ENCODE measurements at regions not wholly inside any gene's neighbourhood (a gene's known extent, or its start where the extent isn't known, plus 50 kb on each side); places are given as distances from the start of the nearest gene placed in this dataset.

DNA sequence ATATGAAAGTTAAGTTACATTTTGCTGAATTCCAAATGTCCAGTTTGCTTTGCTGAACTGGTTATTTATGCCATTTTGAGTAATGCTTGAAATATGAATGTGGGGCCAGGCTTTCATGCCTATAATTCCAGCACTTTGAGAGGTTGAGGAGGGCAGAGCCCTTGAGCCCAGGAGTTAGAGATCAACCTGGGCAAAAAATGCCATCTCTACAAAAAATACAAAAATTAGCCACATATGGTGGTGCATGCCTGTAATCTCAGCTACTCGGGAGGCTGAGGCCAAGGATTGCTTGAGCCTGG, 101.2 kb upstream of the ITGA6 start (continued):
- TF ChIP-seq KDM1A (IDR thresholded peaks at IDR 0.05; ENCODE audit: borderline replicate concordance, low read length), result no peak
- TF ChIP-seq, protein P1, sequence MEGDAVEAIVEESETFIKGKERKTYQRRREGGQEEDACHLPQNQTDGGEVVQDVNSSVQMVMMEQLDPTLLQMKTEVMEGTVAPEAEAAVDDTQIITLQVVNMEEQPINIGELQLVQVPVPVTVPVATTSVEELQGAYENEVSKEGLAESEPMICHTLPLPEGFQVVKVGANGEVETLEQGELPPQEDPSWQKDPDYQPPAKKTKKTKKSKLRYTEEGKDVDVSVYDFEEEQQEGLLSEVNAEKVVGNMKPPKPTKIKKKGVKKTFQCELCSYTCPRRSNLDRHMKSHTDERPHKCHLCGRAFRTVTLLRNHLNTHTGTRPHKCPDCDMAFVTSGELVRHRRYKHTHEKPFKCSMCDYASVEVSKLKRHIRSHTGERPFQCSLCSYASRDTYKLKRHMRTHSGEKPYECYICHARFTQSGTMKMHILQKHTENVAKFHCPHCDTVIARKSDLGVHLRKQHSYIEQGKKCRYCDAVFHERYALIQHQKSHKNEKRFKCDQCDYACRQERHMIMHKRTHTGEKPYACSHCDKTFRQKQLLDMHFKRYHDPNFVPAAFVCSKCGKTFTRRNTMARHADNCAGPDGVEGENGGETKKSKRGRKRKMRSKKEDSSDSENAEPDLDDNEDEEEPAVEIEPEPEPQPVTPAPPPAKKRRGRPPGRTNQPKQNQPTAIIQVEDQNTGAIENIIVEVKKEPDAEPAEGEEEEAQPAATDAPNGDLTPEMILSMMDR (IDR thresholded peaks at IDR 0.05; ENCODE audit: control extremely low read depth in 1 of 3, insufficient read depth in 1 of 3, low read depth in 1 of 3, low read length in 3 of 3), result no peak
